Smooth muscle cell (in vitro differentiated cells): ENCODE measurements at regions not wholly inside any gene's neighbourhood (a gene's known extent, or its start where the extent isn't known, plus 50 kb on each side); places are given as distances from the start of the nearest gene placed in this dataset.

Experiments
- DNase-seq: peaks from one replicate; lab custom pipeline; 2025; ENCODE audit not compliant: unreplicated experiment; lab: John Stamatoyannopoulos, UW
- H2AFZ ChIP-seq: fragments of 200-600 bp; sonication (generic); 2 replicates; pipeline ENCODE4 v1.6.0; 2016; ENCODE audit warnings: antibody characterized with exemption, low read depth, mild to moderate bottlenecking
- H3F3A ChIP-seq: fragments of 200-600 bp; sonication (generic); 2 replicates; pipeline ENCODE4 v1.6.0; 2017; ENCODE audit warnings: antibody characterized with exemption, low read depth
- H3K27ac ChIP-seq: fragments of 200-600 bp; sonication (generic); 2 replicates; pipeline ENCODE4 v1.5.1; 2016; ENCODE audit warnings: low read depth, mild to moderate bottlenecking
- H3K27me3 ChIP-seq: fragments of 200-600 bp; sonication (generic); 2 replicates; pipeline ENCODE4 v1.6.1; 2016; ENCODE audit warnings: low read depth, mild to moderate bottlenecking
- H3K36me3 ChIP-seq: fragments of 200-600 bp; sonication (generic); 2 replicates; pipeline ENCODE4 v1.5.1; 2016; ENCODE audit warnings: low read depth
- H3K4me1 ChIP-seq: fragments of 200-600 bp; sonication (generic); 2 replicates; pipeline ENCODE4 v1.5.1; 2016; ENCODE audit warnings: low read depth
- H3K4me2 ChIP-seq: fragments of 200-600 bp; sonication (generic); 2 replicates; pipeline ENCODE4 v1.6.0; 2016; ENCODE audit warnings: mild to moderate bottlenecking
- H3K4me3 ChIP-seq: fragments of 200-600 bp; sonication (generic); 2 replicates; pipeline ENCODE4 v1.5.1; 2016; ENCODE audit warnings: mild to moderate bottlenecking
- H3K79me2 ChIP-seq: fragments of 200-600 bp; sonication (generic); 2 replicates; pipeline ENCODE4 v1.6.0; 2016; ENCODE audit warnings: low read depth, mild to moderate bottlenecking
- H3K9ac ChIP-seq: fragments of 200-600 bp; sonication (generic); 2 replicates; pipeline ENCODE4 v1.6.0; 2016; ENCODE audit warnings: low read depth
- H3K9me3 ChIP-seq: fragments of 200-600 bp; sonication (generic); replicated peaks from 2 replicates; pipeline ENCODE4 v1.5.1; 2016; ENCODE audit warnings: low read depth
- H4K20me1 ChIP-seq: fragments of 200-600 bp; sonication (generic); 2 replicates; pipeline ENCODE4 v1.6.0; 2016; ENCODE audit warnings: low read depth
- CTCF ChIP-seq: fragments of 200-600 bp; sonication (generic); IDR thresholded peaks from 2 replicates; pipeline ENCODE4 v1.5.1; 2017; ENCODE audit warnings: borderline replicate concordance, mild to moderate bottlenecking, antibody characterized with exemption; ENCODE audit not compliant: insufficient read depth, poor library complexity, severe bottlenecking
- WGBS: methylation state at CpG from one replicate; pipeline ENCODE4 v1.1.7; 2016; ENCODE audit warnings: low lambda C conversion rate; 5-methylcytosine and 5-hydroxymethylcytosine counted together

GRCh38 chr3:64900617-64901521 is 213.1 kb upstream of the ADAMTS9 start:
- H3F3A ChIP-seq: peaks cover 8% of the 10 kb centered on the region
- no peaks in the 10 kb centered on the region for H4K20me1 ChIP-seq
- no peak overlapping the region for H2AFZ ChIP-seq
- peaks cover 8% of the 10 kb centered on the region for H3K4me1 ChIP-seq
- DNase-seq: no peak
- H3K79me2 ChIP-seq: no peaks in the 10 kb centered on the region
- H3K27me3 ChIP-seq: no peaks in the 10 kb centered on the region
- peak overlapping the region; percentile 35 for H3K4me2 ChIP-seq
- H3K27ac ChIP-seq: peak overlapping the region; percentile 1
- H3K36me3 ChIP-seq: no peaks in the 10 kb centered on the region
- WGBS: 85% methylated on average over 5 of the region's 5 CpGs
- no peak overlapping the region for H3K9ac ChIP-seq
- no peak for TF ChIP-seq CTCF
- H3K9me3 ChIP-seq: no peaks in the 10 kb centered on the region
- no peak overlapping the region for H3K4me3 ChIP-seq

GRCh38 chr3:64900156-64900555 is 212.4 kb upstream of the ADAMTS9 start:
- Histone ChIP-seq H3K4me3 (no peak overlapping the region), H3K9me3 (no peaks in the 10 kb centered on the region), H4K20me1 (no peaks in the 10 kb centered on the region), H3F3A (peaks cover 8% of the 10 kb centered on the region), H3K4me2 (peak overlapping the region; percentile 24), H3K27me3 (no peaks in the 10 kb centered on the region), H3K36me3 (no peaks in the 10 kb centered on the region), H2AFZ (no peak overlapping the region), H3K27ac (peak overlapping the region; percentile 1), H3K79me2 (no peaks in the 10 kb centered on the region), H3K4me1 (peaks cover 12% of the 10 kb centered on the region), H3K9ac (no peak overlapping the region)
- WGBS: 41% methylated on average over 3 of the region's 3 CpGs
- TF ChIP-seq CTCF: no peak
- DNase-seq: no peak

- Histone ChIP-seq H3K9me3 (no peaks in the 10 kb centered on the region), H3F3A (peaks cover 8% of the 10 kb centered on the region), H4K20me1 (no peaks in the 10 kb centered on the region), H3K27me3 (no peaks in the 10 kb centered on the region), H3K79me2 (no peaks in the 10 kb centered on the region), H3K36me3 (no peaks in the 10 kb centered on the region), H2AFZ (no peak overlapping the region), H3K4me2 (peak overlapping the region; percentile 29), H3K27ac (peak overlapping the region; percentile 16), H3K4me1 (peaks cover 12% of the 10 kb centered on the region), H3K9ac (no peak overlapping the region), H3K4me3 (no peak overlapping the region)
- TF ChIP-seq CTCF: no peak
- no peak for DNase-seq
- WGBS: 17% methylated on average over 1 of the region's 1 CpG
Measured at GRCh38 chr3:64898941-64899340, 211.1 kb upstream of the ADAMTS9 start.
